GM18861 (cell line): ENCODE measurements at regions not wholly inside any gene's neighbourhood (a gene's known extent, or its start where the extent isn't known, plus 50 kb on each side); places are given as distances from the start of the nearest gene placed in this dataset.
"Not testable (repeated sequence)": the region's sequence is repeated elsewhere in the genome, so short reads cannot be mapped to it uniquely, and the experiment has no call there.

Experiments used
- ATAC-seq: cut with Tn5 transposase; IDR thresholded peaks from one replicate; pipeline ENCODE4 v1.9.1; 2021; ENCODE audit not compliant: unreplicated experiment

GRCh38 chr10:8128511-8128910 is 74.0 kb downstream of the GATA3 start:
- ATAC-seq = no peak

- ATAC-seq = no peak
These were observed 75.0 kb downstream of the GATA3 start for GRCh38 chr10:8129438-8129837.

GRCh38 chr10:8130973-8131911 is 76.8 kb downstream of the GATA3 start:
- ATAC-seq = peak; percentile 69

- ATAC-seq = peak; percentile 45
These were observed 78.7 kb downstream of the GATA3 start for GRCh38 chr10:8133146-8133545.

GRCh38 chr10:8136736-8137135 is 82.2 kb downstream of the GATA3 start:
- ATAC-seq = no peak

- ATAC-seq = no peak
These were observed 82.8 kb downstream of the GATA3 start for GRCh38 chr10:8137272-8137681.

- no peak for ATAC-seq
These were observed 83.2 kb downstream of the GATA3 start for GRCh38 chr10:8137726-8138125.

- no peak for ATAC-seq
These were observed 84.0 kb downstream of the GATA3 start for GRCh38 chr10:8138471-8138870.

GRCh38 chr10:8144496-8144895 is 90.0 kb downstream of the GATA3 start:
- no peak for ATAC-seq

GRCh38 chr10:8146650-8147049 is 92.2 kb downstream of the GATA3 start:
- no peak for ATAC-seq

GRCh38 chr10:8149991-8150390 is 95.5 kb downstream of the GATA3 start:
- ATAC-seq = no peak

- no peak for ATAC-seq
These were observed 96.0 kb downstream of the GATA3 start for GRCh38 chr10:8150401-8150905.

- ATAC-seq = no peak
These were observed 96.6 kb downstream of the GATA3 start for GRCh38 chr10:8151086-8151485.

- no peak for ATAC-seq
These were observed 102.4 kb downstream of the GATA3 start for GRCh38 chr10:8156918-8157317.

GRCh38 chr10:8158193-8159071 is 103.9 kb downstream of the GATA3 start:
- no peak for ATAC-seq

- ATAC-seq = no peak
These were observed 105.1 kb downstream of the GATA3 start for GRCh38 chr10:8159341-8160165.

- no peak for ATAC-seq
These were observed 109.3 kb downstream of the GATA3 start for GRCh38 chr10:8163824-8164223.

- not testable (repeated sequence) for ATAC-seq
These were observed 110.2 kb downstream of the GATA3 start for GRCh38 chr10:8164640-8165039.

GRCh38 chr10:8168836-8169235 is 114.3 kb downstream of the GATA3 start:
- no peak for ATAC-seq

GRCh38 chr10:8171008-8171407 is 116.5 kb downstream of the GATA3 start:
- ATAC-seq = no peak

- ATAC-seq = no peak
These were observed 118.1 kb downstream of the GATA3 start for GRCh38 chr10:8172604-8173003.
